Body of pancreas (tissue), 4 donors: ENCODE measurements at regions not wholly inside any gene's neighbourhood (a gene's known extent, or its start where the extent isn't known, plus 50 kb on each side); places are given as distances from the start of the nearest gene placed in this dataset.

Experiments used
- ATAC-seq: fragments of 150-250 bp; one replicate; pipeline ENCODE4 v1.9.1; 2016
- DNase-seq, 4 donors: peaks; one replicate each; pipeline ENCODE4 v3.0.0-alpha.2; 2019
- H3K27ac ChIP-seq, 4 donors: fragments of 200-600 bp; sonication (generic); 1 replicate in 3 of 4; 2 replicates in 1 of 4; pipeline versions ENCODE4 v1.5.1 to v1.6.1; 2016 to 2019; ENCODE audit warnings: mild to moderate bottlenecking in 1 of 4, mixed read lengths in 1 of 4, moderate library complexity in 1 of 4
- H3K27me3 ChIP-seq, 2 donors: fragments of 200-600 bp; sonication (generic); one replicate each; pipeline ENCODE4 v1.6.0; 2016; ENCODE audit warnings: mild to moderate bottlenecking in 1 of 2
- H3K36me3 ChIP-seq, 2 donors: fragments of 200-600 bp; sonication (generic); replicated peaks in 1 of 2; 2 replicates each; pipeline ENCODE4 v1.5.1; 2016; ENCODE audit warnings: low read depth in 2 of 2; ENCODE audit not compliant: insufficient read depth in 1 of 2
- H3K4me1 ChIP-seq: fragments of 200-600 bp; sonication (generic); one replicate; pipeline ENCODE4 v1.6.0; 2016
- H3K4me3 ChIP-seq, 2 donors: fragments of 200-600 bp; sonication (generic); 1 replicate in 1 of 2; 2 replicates in 1 of 2; pipeline ENCODE4 v1.5.1; 2016 to 2019
- H3K9me3 ChIP-seq, 3 donors: fragments of 200-600 bp; sonication (generic); 1 replicate in 2 of 3; 2 replicates in 1 of 3; pipeline ENCODE4 v1.5.1; 2016
- CTCF ChIP-seq, 7 experiments: fragments of 450-650 bp in 4 of 7; fragments of 200-600 bp in 3 of 7; sonication (generic) in 3 of 7; IDR thresholded peaks; one replicate each; pipeline ENCODE4 v1.5.1; 2016 to 2019; ENCODE audit warnings: antibody characterized with exemption in 7 of 7
- POLR2A ChIP-seq, 3 donors: fragments of 450-650 bp; IDR thresholded peaks; one replicate each; pipeline ENCODE4 v1.6.1; 2016; ENCODE audit warnings: antibody characterized with exemption in 3 of 3, mild to moderate bottlenecking in 2 of 3
- WGBS, 2 donors: methylation state at CpG; one replicate each; pipeline ENCODE4 v1.1.5; 2017; 5-methylcytosine and 5-hydroxymethylcytosine counted together
- intact Hi-C: fragments of 100-400 bp; cut with DNase I; formaldehyde crosslinking; loops from one replicate; pipeline ENCODE4 v1.15.1; 2023

DNA sequence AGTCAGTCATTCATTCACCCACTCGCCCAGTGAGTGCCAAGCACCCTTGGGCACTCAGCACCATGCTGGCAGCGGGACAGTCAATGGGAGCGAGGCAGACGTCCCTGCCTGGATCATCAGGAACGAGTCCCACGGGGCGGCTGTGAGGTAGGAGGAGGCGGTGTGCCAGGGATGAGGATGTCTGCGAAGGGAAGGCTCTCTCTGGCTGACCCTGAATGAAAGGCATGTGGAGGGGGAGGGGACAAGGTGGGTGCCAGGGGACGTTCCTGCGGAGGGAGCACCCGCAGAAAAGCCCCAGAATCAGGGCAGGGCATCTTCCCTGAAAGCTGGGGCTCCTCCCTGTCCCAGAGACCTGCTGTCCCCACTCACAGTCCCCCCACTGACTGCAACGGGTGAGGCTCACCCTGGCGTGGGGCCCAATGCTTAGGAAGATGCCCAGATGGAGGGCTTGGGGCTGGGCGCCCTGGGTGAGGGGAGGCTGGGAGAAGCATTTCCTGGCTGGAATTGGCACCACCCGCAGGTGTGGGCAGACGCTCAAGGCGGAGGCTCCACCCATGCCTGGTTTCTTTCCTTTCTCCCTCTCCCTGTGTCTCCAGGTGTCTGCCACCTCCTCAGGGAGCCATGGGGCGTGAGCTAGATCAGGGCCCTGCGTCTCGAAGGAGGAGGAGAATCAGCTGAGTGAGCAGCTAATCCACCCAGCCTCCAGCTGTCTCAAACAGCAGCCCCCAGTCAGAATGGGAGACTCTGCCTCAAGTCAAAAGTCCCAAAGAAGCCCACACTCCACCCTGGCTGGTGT is 179.0 kb upstream of the PPP1R26 start:
- WGBS, 2 donors, result 20 to 34% methylated on average over 2 to 21 of the region's 21 CpGs
- Histone ChIP-seq H3K4me1 (peaks cover 31% of the 10 kb centered on the region), H3K36me3 (no peaks in the 10 kb centered on the region), H3K4me3 (no peak overlapping the region), H3K27me3 (no peaks in the 10 kb centered on the region), H3K27ac (no peak overlapping the region), H3K9me3 (no peaks in the 10 kb centered on the region)
- peak in 1 of 4 donors; percentile 55 for DNase-seq
- no peak for TF ChIP-seq CTCF (IDR thresholded peaks at IDR 0.05)
- TF ChIP-seq POLR2A (IDR thresholded peaks at IDR 0.05), result no peak
- intact Hi-C loops, result no loop called here
- ATAC-seq, result no peak

DNA sequence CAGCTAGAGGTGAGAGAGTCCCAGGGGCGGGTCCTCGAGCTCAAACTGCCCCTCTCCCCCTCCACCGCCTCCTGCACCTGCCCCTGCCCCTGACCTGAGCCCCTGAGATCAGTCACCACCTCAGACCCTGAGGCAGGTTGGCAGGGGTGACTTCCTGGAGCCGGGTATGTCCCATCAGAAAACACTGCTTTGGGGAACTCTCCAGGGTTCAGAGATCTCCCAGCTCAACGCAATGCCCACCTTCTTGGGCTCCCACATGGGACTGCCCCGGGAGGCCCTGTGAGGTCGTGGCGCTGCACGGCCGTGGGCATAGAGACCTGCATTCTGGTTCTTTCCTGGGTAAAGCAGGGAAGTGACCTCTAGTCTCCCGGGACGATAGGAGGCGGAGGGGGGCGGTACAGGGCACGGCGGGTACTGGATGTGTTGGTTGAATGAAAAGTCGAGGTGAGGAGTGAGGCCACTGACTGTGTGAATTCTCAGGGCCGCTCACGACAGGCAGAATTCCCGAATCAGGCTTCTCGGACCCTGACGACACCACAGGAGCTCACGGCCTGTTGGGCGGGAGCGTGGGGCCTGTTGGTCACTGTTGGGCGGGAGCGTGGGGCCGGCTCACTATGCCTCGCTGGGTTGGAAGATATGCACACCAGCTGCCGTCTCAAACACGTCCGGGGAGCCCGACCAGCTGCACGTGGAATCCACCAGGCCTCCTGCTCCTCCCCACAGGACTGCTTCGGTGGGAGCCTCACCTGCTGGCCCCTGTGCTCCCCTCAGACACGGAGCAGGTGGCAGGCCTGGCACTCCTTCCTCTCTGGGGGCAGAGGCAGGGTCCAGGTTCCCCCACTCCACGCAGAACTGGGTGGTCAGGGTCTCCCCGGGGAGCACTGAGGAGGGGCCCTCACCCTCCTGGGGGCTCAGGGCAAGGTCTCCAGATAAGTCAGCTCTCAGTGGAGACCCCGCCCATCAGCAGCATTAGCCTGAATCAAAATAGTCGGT is 178.0 kb upstream of the PPP1R26 start:
- TF ChIP-seq POLR2A (IDR thresholded peaks at IDR 0.05), result no peak
- Histone ChIP-seq H3K9me3 (no peaks in the 10 kb centered on the region), H3K4me1 (peaks cover 20% of the 10 kb centered on the region), H3K36me3 (no peaks in the 10 kb centered on the region), H3K27ac (no peak overlapping the region), H3K27me3 (no peaks in the 10 kb centered on the region), H3K4me3 (no peak overlapping the region)
- WGBS, 2 donors, result 69 to 79% methylated on average over 23 to 39 of the region's 40 CpGs
- DNase-seq (no peak), ATAC-seq (no peak)
- intact Hi-C loops, result no loop called here

GRCh38 chr9:135302329-135303279 is 177.0 kb upstream of the PPP1R26 start:
- H3K4me1 ChIP-seq, result peaks cover 10% of the 10 kb centered on the region
- H3K27ac ChIP-seq, result no peak overlapping the region
- no peaks in the 10 kb centered on the region for H3K36me3 ChIP-seq
- no peaks in the 10 kb centered on the region for H3K27me3 ChIP-seq
- no peak for TF ChIP-seq CTCF (IDR thresholded peaks at IDR 0.05)
- TF ChIP-seq POLR2A (IDR thresholded peaks at IDR 0.05), result no peak
- no peak for DNase-seq
- no peaks in the 10 kb centered on the region for H3K9me3 ChIP-seq
- no peak overlapping the region for H3K4me3 ChIP-seq
- 84 to 89% methylated on average over 10 to 28 of the region's 28 CpGs for WGBS, 2 donors
- no peak for ATAC-seq
- intact Hi-C loops, result no loop called here

DNA sequence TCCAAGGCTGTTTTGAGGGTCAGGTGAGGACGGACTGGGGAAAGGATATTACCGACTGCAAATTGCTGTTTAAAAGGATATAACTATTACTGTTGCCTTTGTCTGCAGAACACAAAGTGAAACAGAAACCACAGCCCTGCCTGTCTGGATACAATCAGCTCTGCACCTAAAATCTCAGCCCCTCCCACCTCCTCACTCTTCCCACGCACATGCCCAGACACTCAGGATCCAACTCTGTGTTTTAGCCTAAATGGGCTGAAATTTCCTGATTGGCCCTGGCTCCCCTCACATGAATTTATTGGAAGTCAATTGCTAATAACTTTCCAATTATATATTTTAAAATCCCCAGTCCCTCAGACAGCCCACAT is 176.3 kb upstream of the PPP1R26 start:
- intact Hi-C loops, result no loop called here
- H3K27me3 ChIP-seq, result no peaks in the 10 kb centered on the region
- TF ChIP-seq POLR2A (IDR thresholded peaks at IDR 0.05), result no peak
- TF ChIP-seq CTCF (IDR thresholded peaks at IDR 0.05), result no peak
- no peaks in the 10 kb centered on the region for H3K9me3 ChIP-seq
- no peaks in the 10 kb centered on the region for H3K36me3 ChIP-seq
- peaks cover 6% of the 10 kb centered on the region for H3K4me1 ChIP-seq
- no peak overlapping the region for H3K4me3 ChIP-seq
- no peak overlapping the region for H3K27ac ChIP-seq
- ATAC-seq (no peak), DNase-seq (no peak)
- 49 to 68% methylated on average over 3 of the region's 3 CpGs for WGBS, 2 donors
